ENCODE measurements at regions not wholly inside any gene's neighbourhood (a gene's known extent, or its start where the extent isn't known, plus 50 kb on each side); places are given as distances from the start of the nearest gene placed in this dataset.

DNA sequence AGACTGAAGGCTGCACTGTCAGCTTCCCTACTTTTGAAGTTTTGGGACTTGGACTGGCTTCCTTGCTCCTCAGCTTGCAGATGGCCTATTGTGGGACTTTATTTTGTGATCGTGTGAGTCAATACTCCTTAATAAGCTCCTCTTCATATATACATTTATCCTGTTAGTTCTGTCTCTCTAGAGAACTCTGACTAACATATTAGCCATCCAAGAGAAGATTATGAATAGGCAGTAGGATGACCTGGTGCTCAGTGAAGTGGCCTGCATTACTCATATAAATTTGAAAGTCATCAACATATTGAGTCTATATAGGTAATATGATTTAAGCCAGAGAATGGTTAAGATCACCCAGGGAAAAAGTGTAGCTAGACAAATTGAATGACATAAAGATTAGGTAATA, 136.3 kb upstream of the UFM1 start:
- Histone ChIP-seq H3K79me2 (ENCODE audit: control insufficient read depth, insufficient read depth, low read length, unreplicated experiment) (no peaks in the 10 kb centered on the region), H3K4me3 (ENCODE audit: low read depth, low read length) (no peak overlapping the region), H3K4me1 (ENCODE audit: control insufficient read depth, insufficient read depth, low read length, unreplicated experiment) (peaks cover 15% of the 10 kb centered on the region)

DNA sequence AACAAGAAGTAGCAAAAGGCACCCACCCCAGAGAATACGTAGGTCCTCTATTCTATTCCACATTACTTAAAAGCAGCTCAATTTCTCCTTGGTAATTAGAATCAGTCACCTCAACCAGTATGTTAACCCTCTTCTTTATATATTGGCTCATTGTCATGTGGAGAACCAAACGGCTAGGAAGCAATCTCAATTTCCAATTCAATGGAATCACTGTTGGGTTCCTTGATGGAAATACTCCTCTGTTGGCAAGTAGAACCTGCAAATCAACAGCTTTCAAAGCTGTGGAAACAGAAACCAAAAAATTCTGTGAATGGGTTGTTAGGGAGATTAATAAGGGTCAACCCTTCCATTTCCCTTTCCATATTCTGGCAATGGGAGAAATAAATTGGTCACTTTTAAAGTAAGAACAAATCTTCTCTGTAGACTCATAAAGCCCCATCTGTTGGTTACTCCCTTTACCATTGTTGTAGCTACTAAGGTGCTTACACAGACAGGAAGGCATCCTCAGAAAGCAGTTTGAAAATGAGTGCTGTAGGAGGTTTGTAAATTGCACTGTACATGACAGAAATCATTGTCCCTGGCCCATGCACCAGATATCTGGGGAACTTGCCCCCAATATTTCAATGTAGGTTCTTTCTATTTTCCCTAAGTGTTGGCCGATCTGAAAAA, 138.6 kb upstream of the UFM1 start:
- Histone ChIP-seq H2AFZ (ENCODE audit: low read length, unreplicated experiment) (no peak overlapping the region), H3K27ac (ENCODE audit: low read depth, low read length) (no peak overlapping the region), H3K4me1 (ENCODE audit: control insufficient read depth, insufficient read depth, low read length, unreplicated experiment) (peaks cover 15% of the 10 kb centered on the region), H3K36me3 (ENCODE audit: insufficient read depth, low read length) (no peaks in the 10 kb centered on the region), H3K27me3 (ENCODE audit: insufficient read depth, low read length) (no peaks in the 10 kb centered on the region), H3K4me3 (ENCODE audit: low read depth, low read length) (no peak overlapping the region), H3K79me2 (ENCODE audit: control insufficient read depth, insufficient read depth, low read length, unreplicated experiment) (no peaks in the 10 kb centered on the region)

More for the DNA sequence above, 136.3 kb upstream of the UFM1 start:
- Histone ChIP-seq H3K27me3 (ENCODE audit: insufficient read depth, low read length) (no peaks in the 10 kb centered on the region), H3K27ac (ENCODE audit: low read depth, low read length) (no peak overlapping the region), H2AFZ (ENCODE audit: low read length, unreplicated experiment) (no peak overlapping the region), H3K36me3 (ENCODE audit: insufficient read depth, low read length) (no peaks in the 10 kb centered on the region)

DNA sequence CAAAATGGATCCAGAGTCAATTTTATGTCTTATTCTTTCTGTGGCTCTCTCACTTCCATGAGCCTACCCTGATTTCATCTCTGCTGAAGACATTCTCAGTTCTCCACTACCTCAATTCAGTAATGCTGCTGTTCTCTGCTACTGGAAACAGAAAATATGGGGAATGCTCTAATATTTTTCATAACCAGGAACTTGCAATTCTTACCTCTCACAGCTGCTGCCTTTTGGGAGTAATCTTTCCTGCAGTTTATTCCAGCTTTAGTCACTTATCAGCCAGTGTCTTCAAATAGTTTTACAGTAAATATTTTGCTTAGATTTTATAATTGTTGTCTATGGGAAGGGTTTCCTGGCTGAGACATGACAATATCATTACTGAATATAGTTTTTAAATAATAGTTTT, 145.1 kb upstream of the UFM1 start:
- no peaks in the 10 kb centered on the region for H3K79me2 ChIP-seq (ENCODE audit: control insufficient read depth, insufficient read depth, low read length, unreplicated experiment)
- no peak overlapping the region for H2AFZ ChIP-seq (ENCODE audit: low read length, unreplicated experiment)
- no peak overlapping the region for H3K4me3 ChIP-seq (ENCODE audit: low read depth, low read length)
- H3K27ac ChIP-seq (ENCODE audit: low read depth, low read length), result no peak overlapping the region
- no peaks in the 10 kb centered on the region for H3K36me3 ChIP-seq (ENCODE audit: insufficient read depth, low read length)
- no peaks in the 10 kb centered on the region for H3K27me3 ChIP-seq (ENCODE audit: insufficient read depth, low read length)
- H3K4me1 ChIP-seq (ENCODE audit: control insufficient read depth, insufficient read depth, low read length, unreplicated experiment), result peaks cover 9% of the 10 kb centered on the region

DNA sequence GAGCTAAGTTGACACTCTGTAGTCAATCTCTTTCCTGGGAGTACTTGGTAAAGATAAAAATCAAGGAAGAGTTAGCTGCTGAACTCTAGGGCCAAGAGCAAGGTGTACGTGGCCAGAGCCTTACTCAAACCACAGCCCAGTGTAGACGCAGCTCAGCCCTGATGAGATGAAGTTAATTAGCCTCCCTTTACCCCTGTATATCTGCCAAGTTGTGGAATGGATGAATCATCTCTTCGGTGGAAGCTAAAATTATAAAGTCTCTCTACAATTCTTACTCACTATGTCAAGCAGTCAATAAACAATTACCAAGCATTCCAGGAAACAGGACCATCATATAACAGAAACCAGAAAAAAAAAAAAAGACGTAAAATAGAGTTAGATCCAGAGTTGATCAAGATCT, 146.9 kb upstream of the UFM1 start:
- no peaks in the 10 kb centered on the region for H3K79me2 ChIP-seq (ENCODE audit: control insufficient read depth, insufficient read depth, low read length, unreplicated experiment)
- H3K4me3 ChIP-seq (ENCODE audit: low read depth, low read length), result no peak overlapping the region
- H3K4me1 ChIP-seq (ENCODE audit: control insufficient read depth, insufficient read depth, low read length, unreplicated experiment), result peaks cover 9% of the 10 kb centered on the region
- H3K27me3 ChIP-seq (ENCODE audit: insufficient read depth, low read length), result no peaks in the 10 kb centered on the region
- H3K36me3 ChIP-seq (ENCODE audit: insufficient read depth, low read length), result no peaks in the 10 kb centered on the region
- no peak overlapping the region for H2AFZ ChIP-seq (ENCODE audit: low read length, unreplicated experiment)
- H3K27ac ChIP-seq (ENCODE audit: low read depth, low read length), result no peak overlapping the region

DNA sequence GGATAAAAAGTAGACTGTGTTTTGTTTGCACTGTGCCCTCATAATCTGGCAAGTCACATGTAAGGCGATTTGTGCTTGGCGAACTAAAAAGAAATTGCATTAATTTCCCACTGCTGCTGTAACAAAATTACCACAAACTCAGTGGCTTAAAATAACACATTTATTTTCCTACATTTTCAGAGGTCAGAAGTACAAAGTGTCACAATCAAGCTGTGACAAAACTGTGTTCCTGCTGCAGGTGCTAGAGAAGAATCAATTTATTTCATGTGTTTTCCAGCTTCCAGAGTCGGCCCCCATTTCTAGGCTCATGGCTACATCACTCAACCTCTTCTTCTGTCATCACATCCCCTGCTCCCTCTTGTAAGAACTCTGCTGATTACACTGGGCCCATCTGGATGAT, 158.6 kb upstream of the UFM1 start:
- no peak overlapping the region for H3K27ac ChIP-seq (ENCODE audit: low read depth, low read length)
- H3K36me3 ChIP-seq (ENCODE audit: insufficient read depth, low read length), result no peaks in the 10 kb centered on the region
- no peaks in the 10 kb centered on the region for H3K79me2 ChIP-seq (ENCODE audit: control insufficient read depth, insufficient read depth, low read length, unreplicated experiment)
- H3K4me3 ChIP-seq (ENCODE audit: low read depth, low read length), result no peak overlapping the region
- no peaks in the 10 kb centered on the region for H3K27me3 ChIP-seq (ENCODE audit: insufficient read depth, low read length)
- no peak overlapping the region for H2AFZ ChIP-seq (ENCODE audit: low read length, unreplicated experiment)
- H3K4me1 ChIP-seq (ENCODE audit: control insufficient read depth, insufficient read depth, low read length, unreplicated experiment), result no peaks in the 10 kb centered on the region

DNA sequence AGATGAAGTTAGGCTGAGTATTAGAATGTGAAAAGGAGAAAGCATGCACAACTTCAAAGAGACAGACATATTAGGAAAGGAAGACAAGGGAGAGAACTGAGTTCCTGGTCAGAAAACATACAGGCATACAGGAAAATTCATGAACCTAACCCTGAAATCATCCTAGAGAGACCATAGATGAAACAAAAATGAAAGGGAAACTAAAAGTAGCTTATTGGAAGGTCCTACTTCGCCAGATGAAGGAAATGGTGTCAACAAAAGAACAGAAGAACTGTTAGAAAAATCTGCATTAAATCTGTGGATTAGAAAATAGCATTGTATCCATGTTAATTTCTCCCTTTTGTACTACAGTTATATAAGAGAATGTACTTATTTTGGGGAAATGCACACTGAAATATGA, 169.0 kb upstream of the UFM1 start:
- H3K79me2 ChIP-seq (ENCODE audit: control insufficient read depth, insufficient read depth, low read length, unreplicated experiment), result no peaks in the 10 kb centered on the region
- peak overlapping the region; percentile 90 for H2AFZ ChIP-seq (ENCODE audit: low read length, unreplicated experiment)
- no peaks in the 10 kb centered on the region for H3K36me3 ChIP-seq (ENCODE audit: insufficient read depth, low read length)
- peaks cover 16% of the 10 kb centered on the region for H3K4me1 ChIP-seq (ENCODE audit: control insufficient read depth, insufficient read depth, low read length, unreplicated experiment)
- H3K27me3 ChIP-seq (ENCODE audit: insufficient read depth, low read length), result no peaks in the 10 kb centered on the region
- peak overlapping the region; percentile 64 for H3K4me3 ChIP-seq (ENCODE audit: low read depth, low read length)
- peak overlapping the region; percentile 47 for H3K27ac ChIP-seq (ENCODE audit: low read depth, low read length)

DNA sequence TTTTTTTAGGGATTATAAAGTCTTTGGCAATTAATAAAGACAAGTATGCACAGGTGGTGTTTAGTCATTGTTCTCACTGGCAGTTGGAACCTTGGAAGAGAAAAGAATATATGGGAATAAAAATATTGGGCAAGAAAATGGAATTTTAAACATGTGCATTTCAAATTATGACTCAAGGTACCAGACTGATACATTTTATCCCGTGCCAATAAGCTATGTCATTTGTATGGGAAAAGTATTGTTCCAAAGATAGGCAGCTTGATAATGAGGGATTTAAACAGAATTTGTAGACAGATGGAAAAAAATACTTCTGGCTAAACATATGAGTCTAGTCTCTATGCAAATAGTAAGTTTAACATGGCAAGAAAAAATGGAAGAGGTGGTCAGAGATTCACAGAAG, 169.5 kb upstream of the UFM1 start:
- no peaks in the 10 kb centered on the region for H3K36me3 ChIP-seq (ENCODE audit: insufficient read depth, low read length)
- no peaks in the 10 kb centered on the region for H3K79me2 ChIP-seq (ENCODE audit: control insufficient read depth, insufficient read depth, low read length, unreplicated experiment)
- H3K27ac ChIP-seq (ENCODE audit: low read depth, low read length), result peak overlapping the region; percentile 47
- H3K4me3 ChIP-seq (ENCODE audit: low read depth, low read length), result peak overlapping the region; percentile 64
- peak overlapping the region; percentile 90 for H2AFZ ChIP-seq (ENCODE audit: low read length, unreplicated experiment)
- peaks cover 16% of the 10 kb centered on the region for H3K4me1 ChIP-seq (ENCODE audit: control insufficient read depth, insufficient read depth, low read length, unreplicated experiment)
- H3K27me3 ChIP-seq (ENCODE audit: insufficient read depth, low read length), result no peaks in the 10 kb centered on the region

DNA sequence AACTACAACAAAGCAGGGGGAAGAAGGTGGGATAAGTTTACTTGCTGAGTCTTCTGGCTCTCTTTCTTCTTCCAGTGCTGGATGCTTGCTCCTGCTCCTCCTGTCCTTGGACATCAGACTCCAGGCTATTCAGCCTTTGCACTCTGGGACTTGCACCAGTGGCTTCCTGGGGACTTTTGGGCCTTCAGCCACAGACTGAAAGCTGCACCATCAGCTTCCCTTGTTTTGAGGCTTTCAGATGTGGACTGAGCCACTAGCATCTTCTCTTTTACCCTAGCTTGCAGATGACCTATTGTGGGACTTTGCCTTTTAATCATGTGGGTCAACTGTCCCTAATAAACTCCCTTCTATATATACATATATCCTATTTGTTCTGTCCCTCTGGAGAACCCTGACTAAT, 173.0 kb upstream of the UFM1 start:
- H3K36me3 ChIP-seq (ENCODE audit: insufficient read depth, low read length), result no peaks in the 10 kb centered on the region
- H3K4me1 ChIP-seq (ENCODE audit: control insufficient read depth, insufficient read depth, low read length, unreplicated experiment), result peaks cover 16% of the 10 kb centered on the region
- no peak overlapping the region for H3K4me3 ChIP-seq (ENCODE audit: low read depth, low read length)
- H2AFZ ChIP-seq (ENCODE audit: low read length, unreplicated experiment), result no peak overlapping the region
- H3K79me2 ChIP-seq (ENCODE audit: control insufficient read depth, insufficient read depth, low read length, unreplicated experiment), result no peaks in the 10 kb centered on the region
- no peaks in the 10 kb centered on the region for H3K27me3 ChIP-seq (ENCODE audit: insufficient read depth, low read length)
- H3K27ac ChIP-seq (ENCODE audit: low read depth, low read length), result no peak overlapping the region

DNA sequence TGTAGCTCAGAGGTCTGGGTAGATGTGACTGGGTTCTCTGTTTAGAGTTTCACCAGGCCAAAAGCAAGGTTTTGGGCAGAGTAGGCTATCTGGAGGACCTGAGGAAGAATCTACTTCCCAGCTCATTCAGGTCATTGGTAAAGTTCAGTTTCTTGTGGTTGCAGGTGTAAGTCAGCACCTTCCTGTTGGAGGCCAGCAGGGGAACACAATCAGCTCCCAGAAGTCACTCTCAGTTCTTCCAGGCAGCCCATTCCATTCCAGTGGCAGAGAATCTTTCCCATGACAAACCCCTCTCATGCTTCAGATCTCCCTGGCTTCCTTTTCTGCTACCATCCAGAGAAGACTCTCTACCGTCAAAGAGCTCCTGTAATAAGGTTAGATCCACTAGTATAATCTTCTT, 176.2 kb upstream of the UFM1 start:
- H3K27me3 ChIP-seq (ENCODE audit: insufficient read depth, low read length), result no peaks in the 10 kb centered on the region
- H3K4me1 ChIP-seq (ENCODE audit: control insufficient read depth, insufficient read depth, low read length, unreplicated experiment), result no peaks in the 10 kb centered on the region
- H3K36me3 ChIP-seq (ENCODE audit: insufficient read depth, low read length), result no peaks in the 10 kb centered on the region
- H2AFZ ChIP-seq (ENCODE audit: low read length, unreplicated experiment), result no peak overlapping the region
- H3K79me2 ChIP-seq (ENCODE audit: control insufficient read depth, insufficient read depth, low read length, unreplicated experiment), result no peaks in the 10 kb centered on the region
- H3K27ac ChIP-seq (ENCODE audit: low read depth, low read length), result no peak overlapping the region
- no peak overlapping the region for H3K4me3 ChIP-seq (ENCODE audit: low read depth, low read length)

DNA sequence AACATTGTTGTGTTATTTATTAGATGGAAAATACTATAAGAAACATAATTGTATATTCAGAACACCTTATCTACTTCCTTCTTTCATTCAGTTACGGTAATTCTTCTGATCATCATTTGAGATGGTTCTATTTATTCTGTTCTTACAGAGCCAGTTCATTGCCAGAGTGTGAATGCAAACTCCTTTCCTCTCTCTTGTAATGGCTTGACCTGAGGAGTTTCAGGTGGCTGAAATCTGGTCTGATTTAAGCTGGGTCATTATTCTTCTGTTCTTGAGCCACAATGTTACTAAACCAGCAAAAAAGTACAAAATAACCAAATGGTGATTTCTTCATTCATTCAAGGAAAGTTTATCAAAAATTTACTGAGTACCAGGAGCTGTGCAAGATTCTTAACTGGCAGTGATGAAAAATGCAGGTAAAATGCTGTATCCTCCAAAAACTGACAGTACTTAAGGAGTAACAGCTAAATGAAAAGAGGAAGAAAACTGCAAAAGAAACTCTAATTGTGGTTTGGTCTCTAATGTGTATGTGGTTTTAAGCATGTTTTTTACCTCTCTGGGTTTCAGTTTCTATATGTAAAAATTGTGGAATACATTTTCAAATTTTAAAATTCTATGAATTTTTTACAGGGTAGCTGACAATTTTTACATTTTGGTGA, 182.4 kb upstream of the UFM1 start:
- Histone ChIP-seq H2AFZ (ENCODE audit: low read length, unreplicated experiment) (no peak overlapping the region), H3K27ac (ENCODE audit: low read depth, low read length) (no peak overlapping the region), H3K79me2 (ENCODE audit: control insufficient read depth, insufficient read depth, low read length, unreplicated experiment) (no peaks in the 10 kb centered on the region), H3K4me3 (ENCODE audit: low read depth, low read length) (no peak overlapping the region), H3K4me1 (ENCODE audit: control insufficient read depth, insufficient read depth, low read length, unreplicated experiment) (no peaks in the 10 kb centered on the region), H3K27me3 (ENCODE audit: insufficient read depth, low read length) (no peaks in the 10 kb centered on the region), H3K36me3 (ENCODE audit: insufficient read depth, low read length) (no peaks in the 10 kb centered on the region)

DNA sequence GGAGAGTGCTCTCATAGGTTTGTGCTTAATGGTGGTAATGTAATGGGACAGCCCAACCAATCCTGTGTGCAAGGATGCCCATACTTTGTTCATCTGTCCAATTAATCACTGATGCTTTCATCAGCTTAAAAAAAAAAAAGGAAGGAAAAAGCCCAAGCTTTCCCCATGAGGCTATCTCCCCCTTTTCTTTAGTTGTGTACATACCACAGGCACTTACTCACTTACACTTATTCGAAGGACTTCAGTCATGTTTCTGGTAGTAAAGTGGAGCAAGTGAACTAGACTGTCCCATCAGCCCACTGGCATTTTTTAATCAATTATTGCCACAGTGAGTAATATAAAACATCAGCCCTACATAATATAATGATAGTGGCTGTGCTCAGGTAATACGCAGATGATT, 183.5 kb upstream of the UFM1 start:
- Histone ChIP-seq H2AFZ (ENCODE audit: low read length, unreplicated experiment) (no peak overlapping the region), H3K27me3 (ENCODE audit: insufficient read depth, low read length) (no peaks in the 10 kb centered on the region), H3K27ac (ENCODE audit: low read depth, low read length) (no peak overlapping the region), H3K79me2 (ENCODE audit: control insufficient read depth, insufficient read depth, low read length, unreplicated experiment) (no peaks in the 10 kb centered on the region), H3K4me3 (ENCODE audit: low read depth, low read length) (no peak overlapping the region), H3K36me3 (ENCODE audit: insufficient read depth, low read length) (no peaks in the 10 kb centered on the region), H3K4me1 (ENCODE audit: control insufficient read depth, insufficient read depth, low read length, unreplicated experiment) (no peaks in the 10 kb centered on the region)
